PC-9 (cell line): ENCODE measurements at regions not wholly inside any gene's neighbourhood (a gene's known extent, or its start where the extent isn't known, plus 50 kb on each side); places are given as distances from the start of the nearest gene placed in this dataset.
A peak's percentile ranks its signal among the peaks of the same experiment; 100 is the strongest.

Source experiments
- BruUV-seq: library from RNA; stranded (reverse); fragments of 400-500 nt; replicated peaks from 2 replicates; lab custom pipeline; 2021; lab: Mats Ljungman, UMichigan
- CTCF ChIA-PET: fragments of 300-600 bp; sonication (Branson Sonifier 250); formaldehyde crosslinking; loops from one replicate; lab custom pipeline; 2022; ENCODE audit warnings: antibody characterized with exemption; lab: Charles Lee
- POLR2A ChIA-PET: fragments of 300-600 bp; sonication (Branson Sonifier 250); formaldehyde crosslinking; loops from one replicate; lab custom pipeline; 2022; ENCODE audit warnings: antibody characterized with exemption; ENCODE audit not compliant: unreplicated experiment; lab: Charles Lee
- DNase-seq, 2 experiments: peaks; one replicate each; pipeline versions ENCODE4 v3.0.0 to v3.0.0-alpha.2; 2015 to 2022; ENCODE audit warnings: mixed read lengths in 1 of 2
- H2AFZ ChIP-seq: fragments of 200-600 bp; sonication (generic); 2 replicates; pipeline ENCODE4 v1.8.1; 2017; ENCODE audit warnings: antibody characterized with exemption
- H3F3A ChIP-seq: fragments of 200-600 bp; sonication (generic); 2 replicates; pipeline ENCODE4 v1.8.1; 2017; ENCODE audit warnings: antibody characterized with exemption, mild to moderate bottlenecking, low read depth; ENCODE audit not compliant: insufficient read depth
- H3K27ac ChIP-seq: fragments of 200-600 bp; sonication (generic); 2 replicates; pipeline ENCODE4 v1.6.1; 2016; ENCODE audit warnings: mixed run types
- H3K27me3 ChIP-seq: fragments of 200-600 bp; sonication (generic); 2 replicates; pipeline ENCODE4 v1.6.1; 2016; ENCODE audit warnings: low read depth, mixed run types; ENCODE audit not compliant: insufficient read depth
- H3K36me3 ChIP-seq: fragments of 200-600 bp; sonication (generic); 2 replicates; pipeline ENCODE4 v1.6.1; 2016; ENCODE audit warnings: low read depth, mixed run types
- H3K4me1 ChIP-seq: fragments of 200-600 bp; sonication (generic); replicated peaks from 2 replicates; pipeline ENCODE4 v1.6.1; 2016; ENCODE audit warnings: mixed run types; ENCODE audit not compliant: insufficient read depth
- H3K4me2 ChIP-seq: fragments of 200-600 bp; sonication (generic); 2 replicates; pipeline ENCODE4 v1.6.1; 2017; ENCODE audit warnings: mixed run types
- H3K4me3 ChIP-seq: fragments of 200-600 bp; sonication (generic); 2 replicates; pipeline ENCODE4 v1.6.1; 2016; ENCODE audit warnings: mixed run types
- H3K79me2 ChIP-seq: fragments of 200-600 bp; sonication (generic); 2 replicates; pipeline ENCODE4 v1.6.1; 2017; ENCODE audit warnings: low read depth, mixed run types
- H3K9me2 ChIP-seq: fragments of 200-600 bp; sonication (generic); 2 replicates; pipeline ENCODE4 v1.8.1; 2017; ENCODE audit warnings: mild to moderate bottlenecking; ENCODE audit not compliant: insufficient read depth
- H3K9me3 ChIP-seq: fragments of 200-600 bp; sonication (generic); 2 replicates; pipeline ENCODE4 v1.8.1; 2016; ENCODE audit warnings: low read depth; ENCODE audit not compliant: insufficient read depth
- H4K20me1 ChIP-seq: fragments of 200-600 bp; sonication (generic); 2 replicates; pipeline ENCODE4 v1.8.1; 2017; ENCODE audit not compliant: insufficient read depth
- EZH2 ChIP-seq: fragments of 200-600 bp; sonication (generic); IDR thresholded peaks from 2 replicates; pipeline ENCODE4 v1.8.0; 2017; ENCODE audit warnings: antibody characterized with exemption, low read depth
- intact Hi-C: fragments of 100-400 bp; cut with micrococcal nuclease; formaldehyde crosslinking; loops from one replicate; pipeline ENCODE4 v1.10.0; 2022; ENCODE audit not compliant: unreplicated experiment
- TF ChIP-seq, protein P1 (sequence below): fragments of 200-600 bp; sonication (generic); conservative IDR thresholded peaks from 2 replicates; pipeline ENCODE4 v1.6.1; 2017; ENCODE audit warnings: mixed run types, antibody characterized with exemption, mild to moderate bottlenecking, moderate library complexity

DNA sequence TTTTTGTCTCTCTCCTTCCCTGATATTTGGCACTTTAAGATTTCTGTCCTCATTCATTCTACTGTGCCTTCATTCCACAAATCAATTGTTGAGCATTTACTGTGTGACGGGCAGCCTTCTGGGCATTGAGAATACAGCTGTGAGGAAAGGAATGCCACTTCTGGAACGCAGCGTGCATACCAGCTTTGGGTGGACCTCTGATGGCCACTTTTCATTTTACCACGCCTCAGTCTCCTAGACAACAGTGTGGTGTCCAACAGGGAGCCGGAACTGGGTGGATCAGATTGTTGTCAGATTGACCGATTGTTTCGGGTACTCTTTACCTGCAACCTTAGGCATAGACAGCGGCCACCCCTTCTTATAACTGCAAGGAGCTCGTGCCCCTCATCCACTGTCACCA is 222.7 kb upstream of the DPP6 start:
- intact Hi-C loops: no loop called here
- POLR2A ChIA-PET: no interaction called here
- H3K4me3 ChIP-seq: no peak overlapping the region

DNA sequence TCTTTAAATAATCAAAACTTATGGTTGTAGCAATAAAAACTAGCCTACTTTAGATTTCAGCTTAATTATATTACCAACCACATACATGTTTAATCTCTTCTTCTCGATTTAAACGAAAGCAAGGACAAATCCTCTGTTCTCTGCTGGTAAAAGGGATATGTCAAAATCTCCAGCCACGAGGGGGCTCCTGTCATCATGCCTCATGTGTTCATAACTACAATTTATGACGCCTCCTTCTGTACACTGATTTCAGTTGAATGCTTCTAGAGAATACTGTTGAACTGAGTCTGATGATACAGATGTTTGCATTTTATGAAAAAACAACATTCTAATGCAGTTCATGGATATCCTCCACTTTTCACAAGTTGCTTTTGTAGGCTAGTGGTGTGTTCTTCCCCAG is 220.0 kb upstream of the DPP6 start:
- no peak for DNase-seq
- intact Hi-C loops: no loop called here
- Histone ChIP-seq H4K20me1 (no peaks in the 10 kb centered on the region), H3K27ac (no peak overlapping the region), H3K4me2 (no peak overlapping the region), H3K27me3 (peaks cover 13% of the 10 kb centered on the region), H3K9me3 (no peaks in the 10 kb centered on the region), H2AFZ (no peak overlapping the region), H3K36me3 (no peaks in the 10 kb centered on the region), H3F3A (no peaks in the 10 kb centered on the region), H3K79me2 (no peaks in the 10 kb centered on the region), H3K9me2 (no peaks in the 10 kb centered on the region), H3K4me3 (no peak overlapping the region), H3K4me1 (no peaks in the 10 kb centered on the region)
- BruUV-seq: no TSS peak
- no peak for TF ChIP-seq EZH2
- TF ChIP-seq, protein P1, sequence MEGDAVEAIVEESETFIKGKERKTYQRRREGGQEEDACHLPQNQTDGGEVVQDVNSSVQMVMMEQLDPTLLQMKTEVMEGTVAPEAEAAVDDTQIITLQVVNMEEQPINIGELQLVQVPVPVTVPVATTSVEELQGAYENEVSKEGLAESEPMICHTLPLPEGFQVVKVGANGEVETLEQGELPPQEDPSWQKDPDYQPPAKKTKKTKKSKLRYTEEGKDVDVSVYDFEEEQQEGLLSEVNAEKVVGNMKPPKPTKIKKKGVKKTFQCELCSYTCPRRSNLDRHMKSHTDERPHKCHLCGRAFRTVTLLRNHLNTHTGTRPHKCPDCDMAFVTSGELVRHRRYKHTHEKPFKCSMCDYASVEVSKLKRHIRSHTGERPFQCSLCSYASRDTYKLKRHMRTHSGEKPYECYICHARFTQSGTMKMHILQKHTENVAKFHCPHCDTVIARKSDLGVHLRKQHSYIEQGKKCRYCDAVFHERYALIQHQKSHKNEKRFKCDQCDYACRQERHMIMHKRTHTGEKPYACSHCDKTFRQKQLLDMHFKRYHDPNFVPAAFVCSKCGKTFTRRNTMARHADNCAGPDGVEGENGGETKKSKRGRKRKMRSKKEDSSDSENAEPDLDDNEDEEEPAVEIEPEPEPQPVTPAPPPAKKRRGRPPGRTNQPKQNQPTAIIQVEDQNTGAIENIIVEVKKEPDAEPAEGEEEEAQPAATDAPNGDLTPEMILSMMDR: no peak; the same call in 1 of the 2 replicates
- POLR2A ChIA-PET: no interaction called here
- CTCF ChIA-PET: no interaction called here

More for the DNA sequence above, 222.7 kb upstream of the DPP6 start:
- no peaks in the 10 kb centered on the region for H3K9me3 ChIP-seq
- DNase-seq: peak in 1 of 2 experiments; percentile 6
- no peaks in the 10 kb centered on the region for H3K36me3 ChIP-seq
- BruUV-seq: no TSS peak
- TF ChIP-seq EZH2: no peak
- H3K79me2 ChIP-seq: no peaks in the 10 kb centered on the region
- no peak overlapping the region for H3K4me2 ChIP-seq
- no peaks in the 10 kb centered on the region; the same call in 1 of the 2 replicates for H4K20me1 ChIP-seq
- H3K27me3 ChIP-seq: peaks cover 13% of the 10 kb centered on the region
- H2AFZ ChIP-seq: no peak overlapping the region
- H3K27ac ChIP-seq: no peak overlapping the region
- CTCF ChIA-PET: no interaction called here
- no peaks in the 10 kb centered on the region for H3K9me2 ChIP-seq
- no peaks in the 10 kb centered on the region for H3F3A ChIP-seq
- H3K4me1 ChIP-seq: no peaks in the 10 kb centered on the region

DNA sequence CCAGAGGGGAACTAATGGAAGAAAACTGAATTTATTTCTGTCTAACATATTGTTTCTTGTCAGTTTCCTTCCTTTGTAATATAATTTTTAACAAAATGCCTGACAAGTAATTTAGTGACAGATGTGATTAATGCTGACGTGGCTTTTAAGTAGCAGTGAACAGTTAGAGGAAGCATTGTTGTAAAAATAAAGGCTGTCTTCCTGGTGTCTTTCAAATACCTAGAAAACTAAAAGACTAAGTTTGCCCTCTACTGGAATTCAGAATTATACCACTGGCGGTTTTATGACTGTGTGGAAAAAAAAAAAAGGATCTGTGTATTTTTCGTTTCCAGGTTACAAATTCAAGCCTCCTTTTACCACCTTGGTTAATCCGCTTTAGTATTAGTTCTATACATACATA is 217.1 kb upstream of the DPP6 start:
- BruUV-seq: no TSS peak
- no peak for DNase-seq
- POLR2A ChIA-PET: no interaction called here
- no peak overlapping the region for H3K27ac ChIP-seq
- no peaks in the 10 kb centered on the region for H3K4me1 ChIP-seq
- H3K4me3 ChIP-seq: no peak overlapping the region
- no peaks in the 10 kb centered on the region for H3F3A ChIP-seq
- intact Hi-C loops: no loop called here
- H3K36me3 ChIP-seq: no peaks in the 10 kb centered on the region
- H2AFZ ChIP-seq: no peak overlapping the region
- H3K27me3 ChIP-seq: no peaks in the 10 kb centered on the region; the same call in 1 of the 2 replicates
- no peak for TF ChIP-seq EZH2
- TF ChIP-seq, protein P1: peak; percentile 42; the same call in 1 of the 2 replicates
- CTCF ChIA-PET: no interaction called here
- H4K20me1 ChIP-seq: no peaks in the 10 kb centered on the region
- H3K9me2 ChIP-seq: no peaks in the 10 kb centered on the region; the same call in 1 of the 2 replicates
- no peak overlapping the region for H3K4me2 ChIP-seq
- no peaks in the 10 kb centered on the region for H3K9me3 ChIP-seq
- no peaks in the 10 kb centered on the region for H3K79me2 ChIP-seq

DNA sequence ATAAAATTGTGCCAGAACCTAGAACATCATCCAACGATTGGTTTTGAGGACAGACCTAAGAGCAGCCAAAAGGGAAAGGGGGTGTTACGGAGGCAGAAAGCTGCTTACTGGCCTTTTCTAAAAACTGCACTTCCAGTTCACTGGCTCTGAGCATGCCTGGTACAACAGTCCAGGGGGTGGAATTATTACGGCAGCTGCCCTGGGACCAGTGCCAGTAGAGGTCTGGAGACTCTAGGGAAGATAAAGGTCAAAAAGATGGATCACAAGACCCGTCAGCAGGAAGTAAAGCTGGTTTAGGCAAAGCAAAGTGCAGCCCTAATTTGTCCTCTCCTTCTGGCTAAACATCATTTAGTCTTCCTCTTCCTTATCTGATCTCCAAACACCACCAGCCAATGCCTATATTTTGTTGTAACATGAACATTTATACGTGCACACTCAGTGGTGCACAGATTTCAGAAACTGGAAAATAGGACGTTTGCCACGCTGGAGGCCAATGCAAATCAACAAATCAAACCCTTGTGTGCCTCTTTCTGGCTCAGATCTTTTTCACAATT is 216.4 kb upstream of the DPP6 start:
- no peaks in the 10 kb centered on the region for H3K9me3 ChIP-seq
- no peak overlapping the region for H3K27ac ChIP-seq
- POLR2A ChIA-PET: no interaction called here
- H3K27me3 ChIP-seq: peaks cover 5% of the 10 kb centered on the region; the same call in 1 of the 2 replicates
- no peaks in the 10 kb centered on the region for H3K4me1 ChIP-seq
- BruUV-seq: no TSS peak
- H3F3A ChIP-seq: no peaks in the 10 kb centered on the region
- H3K79me2 ChIP-seq: no peaks in the 10 kb centered on the region
- H4K20me1 ChIP-seq: no peaks in the 10 kb centered on the region
- CTCF ChIA-PET: no interaction called here
- no peaks in the 10 kb centered on the region for H3K36me3 ChIP-seq
- DNase-seq: no peak
- H3K9me2 ChIP-seq: no peaks in the 10 kb centered on the region; the same call in 1 of the 2 replicates
- H2AFZ ChIP-seq: no peak overlapping the region
- no peak overlapping the region for H3K4me2 ChIP-seq
- intact Hi-C loops: no loop called here
- no peak for TF ChIP-seq EZH2
- TF ChIP-seq, protein P1: no peak
- no peak overlapping the region for H3K4me3 ChIP-seq
